CD4-positive, alpha-beta T cell treated with Interleukin-2 at 100 ng/mL for 4 hours (primary cell): ENCODE measurements at regions not wholly inside any gene's neighbourhood (a gene's known extent, or its start where the extent isn't known, plus 50 kb on each side); places are given as distances from the start of the nearest gene placed in this dataset.
"Not testable (repeated sequence)": the region's sequence is repeated elsewhere in the genome, so short reads cannot be mapped to it uniquely, and the experiment has no call there.

Experiments used
- DNase-seq: peaks from one replicate; pipeline ENCODE4 v3.0.0-alpha.2; 2020; ENCODE audit warnings: low spot score

DNA sequence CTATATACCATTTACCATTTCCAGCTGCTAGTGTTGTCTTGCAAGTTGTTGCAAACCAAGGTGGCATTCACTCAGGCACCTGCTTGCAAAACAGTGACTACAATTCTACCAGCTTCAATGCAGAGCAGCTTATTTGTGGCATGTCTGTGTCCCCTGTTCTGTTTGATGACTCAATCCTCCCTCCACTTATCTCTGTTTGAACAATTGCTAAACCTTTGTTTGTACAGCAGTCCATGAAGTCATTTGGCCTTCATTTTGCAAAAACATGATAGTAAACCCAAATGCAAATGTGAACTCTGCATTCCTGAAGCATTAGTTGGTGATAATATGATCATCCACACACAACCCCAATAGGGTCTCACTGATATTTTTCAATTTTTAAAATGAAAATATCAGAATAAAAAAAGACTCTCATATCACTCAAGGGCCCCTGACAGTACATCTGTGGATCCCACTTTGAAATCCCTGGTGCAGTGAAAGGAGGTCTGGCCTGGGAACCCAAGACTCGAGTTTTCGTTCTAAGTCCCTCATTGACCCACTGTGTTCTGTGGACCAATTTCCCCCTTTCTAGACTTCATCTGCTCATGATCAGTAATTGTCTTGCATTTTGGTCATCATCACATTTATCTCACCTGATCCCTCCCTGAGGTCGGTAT is 425.4 kb downstream of the RPS24 start:
- no peak for DNase-seq

GRCh38 chr10:78459639-78460037 is 426.0 kb downstream of the RPS24 start:
- DNase-seq: no peak

GRCh38 chr10:78460204-78460603 is 426.5 kb downstream of the RPS24 start:
- DNase-seq: no peak

- no peak for DNase-seq
Observed at GRCh38 chr10:78461333-78461732, 427.7 kb downstream of the RPS24 start.

DNA sequence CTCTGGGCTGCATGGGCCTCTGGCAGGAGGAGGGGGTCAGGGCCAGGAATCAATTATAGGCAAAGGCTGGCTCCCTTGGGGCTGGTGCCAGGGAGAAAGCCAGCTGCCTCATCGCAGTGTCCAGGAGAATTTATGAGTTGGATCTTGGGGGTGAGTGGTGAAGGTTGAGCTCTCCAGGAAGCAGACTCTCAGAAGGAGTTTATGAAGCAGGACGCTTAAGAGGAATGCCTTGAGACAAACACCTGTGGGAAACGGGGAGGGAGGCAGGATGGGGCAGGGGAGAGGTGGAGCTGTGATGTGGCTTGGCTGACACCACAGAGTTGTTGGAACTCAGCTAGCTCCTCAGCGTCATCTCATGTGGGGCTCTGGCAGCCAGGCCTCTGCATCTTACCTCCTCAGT is 428.5 kb downstream of the RPS24 start:
- no peak for DNase-seq

DNA sequence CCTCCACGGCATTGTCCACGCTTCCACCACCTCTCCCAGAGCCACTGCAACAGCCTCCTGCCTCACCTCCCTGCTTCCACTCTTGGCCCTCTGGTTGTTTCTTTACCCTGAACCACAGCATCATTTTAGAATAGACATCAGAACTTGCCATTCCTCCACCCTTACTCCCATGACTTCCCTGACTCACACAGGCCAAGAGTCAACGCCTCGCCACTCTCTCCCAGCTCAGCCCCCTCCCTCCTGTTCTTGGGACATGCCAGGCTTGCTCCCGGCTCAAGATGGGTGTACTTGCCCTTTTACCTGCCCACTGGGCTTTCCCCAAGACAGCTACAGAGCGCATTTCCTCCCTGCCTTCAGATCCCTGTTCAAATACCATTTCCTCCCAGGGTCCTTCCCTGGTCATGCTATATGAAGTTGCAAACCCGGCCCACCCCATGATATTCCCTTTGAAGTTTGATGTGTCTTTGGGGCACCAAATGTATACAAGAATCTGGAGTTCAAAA is 429.1 kb downstream of the RPS24 start:
- no peak for DNase-seq

- DNase-seq: no peak
Observed at GRCh38 chr10:78464118-78464855, 430.6 kb downstream of the RPS24 start.

- DNase-seq: no peak
Observed at GRCh38 chr10:78464856-78465267, 431.2 kb downstream of the RPS24 start.

- DNase-seq: no peak
Observed at GRCh38 chr10:78465431-78465830, 431.8 kb downstream of the RPS24 start.

DNA sequence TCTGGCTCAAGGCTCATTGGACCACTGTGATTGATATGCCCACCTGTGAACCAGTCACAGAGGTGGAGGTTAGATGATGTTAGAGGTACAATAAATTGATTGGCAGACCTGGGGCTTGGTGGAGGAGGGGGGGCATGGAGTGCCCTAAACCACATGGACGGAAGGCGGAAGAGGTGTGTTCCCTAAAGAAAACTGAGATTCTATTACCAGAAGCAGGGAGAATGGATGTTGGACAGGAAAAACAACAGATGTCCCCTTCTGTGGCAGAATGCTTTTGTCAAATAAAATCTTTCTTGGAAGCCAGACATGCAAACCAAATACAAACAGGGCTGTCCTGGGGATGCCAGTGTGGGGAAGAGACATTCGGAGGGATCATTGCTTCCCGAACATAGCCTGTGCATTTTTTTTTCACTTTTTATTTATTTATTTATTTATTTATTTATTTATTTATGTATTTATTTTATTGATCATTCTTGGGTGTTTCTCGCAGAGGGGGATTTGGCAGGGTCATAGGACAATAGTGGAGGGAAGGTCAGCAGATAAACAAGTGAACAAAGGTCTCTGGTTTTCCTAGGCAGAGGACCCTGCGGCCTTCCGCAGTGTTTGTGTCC is 433.9 kb downstream of the RPS24 start:
- DNase-seq: no peak

DNA sequence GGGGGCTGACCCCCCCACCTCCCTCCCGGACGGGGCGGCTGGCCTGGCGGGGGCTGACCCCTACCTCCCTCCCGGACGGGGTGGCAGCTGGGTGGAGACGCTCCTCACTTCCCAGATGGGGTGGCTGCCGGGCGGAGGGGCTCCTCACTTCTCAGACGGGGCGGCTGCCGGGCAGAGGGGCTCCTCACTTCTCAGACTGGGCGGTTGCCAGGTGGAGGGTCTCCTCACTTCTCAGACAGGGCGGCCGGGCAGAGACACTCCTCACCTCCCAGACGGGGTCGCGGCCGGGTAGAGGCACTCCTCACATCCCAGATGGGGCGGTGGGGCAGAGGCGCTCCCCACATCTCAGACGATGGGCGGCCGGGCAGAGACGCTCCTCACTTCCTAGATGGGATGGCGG is 435.1 kb downstream of the RPS24 start:
- DNase-seq: not testable (repeated sequence)

DNA sequence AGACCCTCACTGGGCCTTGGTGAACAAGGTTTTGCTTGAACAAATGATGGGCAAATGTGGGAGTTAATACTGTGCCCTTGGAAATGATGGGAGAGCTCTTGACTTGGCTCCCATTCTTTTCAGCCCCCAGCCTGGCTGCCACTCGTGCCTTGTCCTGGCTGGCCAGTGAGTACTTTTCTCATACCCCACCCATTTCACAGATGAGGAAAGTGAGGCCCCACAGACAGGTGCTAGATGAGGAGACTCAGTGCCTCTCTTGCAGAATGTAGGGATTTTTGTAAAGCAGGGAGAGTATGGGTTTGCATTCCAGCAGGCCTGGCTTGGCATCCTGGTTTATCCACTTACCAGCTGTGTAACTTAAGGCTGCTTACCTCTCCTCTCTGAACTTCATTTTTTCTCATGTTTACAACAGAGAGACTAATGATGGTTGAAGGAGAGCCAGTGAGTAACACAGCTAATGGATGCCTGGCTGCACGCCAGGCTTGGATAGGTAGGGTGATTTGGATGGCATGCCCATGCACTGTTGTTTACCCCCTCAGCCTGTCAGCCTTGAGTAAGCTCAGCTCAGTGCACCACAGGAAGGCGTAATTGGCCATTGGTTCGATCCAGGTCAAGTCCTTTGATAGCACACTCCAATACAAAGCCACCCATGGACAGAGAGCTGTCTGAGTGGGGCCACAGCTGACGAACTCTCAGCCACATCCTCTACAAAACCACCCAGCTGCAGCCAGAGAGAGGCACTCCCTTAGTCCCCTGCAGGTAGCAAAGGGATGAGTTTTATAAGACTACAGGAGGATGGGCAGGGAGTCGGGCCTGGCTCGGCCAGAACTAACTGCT is 436.8 kb downstream of the RPS24 start:
- DNase-seq: no peak

- DNase-seq: no peak
Observed at GRCh38 chr10:78471326-78471722, 437.7 kb downstream of the RPS24 start.

GRCh38 chr10:78471723-78472550 is 438.3 kb downstream of the RPS24 start:
- DNase-seq: no peak

GRCh38 chr10:78472551-78472890 is 438.9 kb downstream of the RPS24 start:
- no peak for DNase-seq

- DNase-seq: no peak
Observed at GRCh38 chr10:78473006-78473405, 439.3 kb downstream of the RPS24 start.

DNA sequence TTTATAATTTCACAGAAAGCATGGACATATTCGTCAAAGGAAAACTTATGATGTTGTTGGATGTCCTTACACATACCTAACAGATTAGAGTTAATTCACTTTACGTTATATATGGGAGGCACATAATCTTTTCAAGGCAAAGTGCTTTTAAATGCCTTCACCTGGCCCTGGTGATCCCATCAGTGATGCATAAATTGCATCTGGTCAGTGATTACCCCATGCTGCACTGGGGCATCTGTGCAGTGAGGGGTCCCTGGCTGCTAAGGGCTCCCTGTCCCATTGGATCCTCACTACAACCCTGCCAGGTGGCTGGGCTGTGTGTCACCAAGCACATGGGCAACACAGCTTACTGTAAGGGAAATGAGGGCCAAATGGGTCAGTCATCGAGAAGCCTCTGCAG is 441.1 kb downstream of the RPS24 start:
- DNase-seq: no peak

GRCh38 chr10:78475437-78475836 is 441.8 kb downstream of the RPS24 start:
- no peak for DNase-seq

GRCh38 chr10:78476156-78476555 is 442.5 kb downstream of the RPS24 start:
- no peak for DNase-seq

DNA sequence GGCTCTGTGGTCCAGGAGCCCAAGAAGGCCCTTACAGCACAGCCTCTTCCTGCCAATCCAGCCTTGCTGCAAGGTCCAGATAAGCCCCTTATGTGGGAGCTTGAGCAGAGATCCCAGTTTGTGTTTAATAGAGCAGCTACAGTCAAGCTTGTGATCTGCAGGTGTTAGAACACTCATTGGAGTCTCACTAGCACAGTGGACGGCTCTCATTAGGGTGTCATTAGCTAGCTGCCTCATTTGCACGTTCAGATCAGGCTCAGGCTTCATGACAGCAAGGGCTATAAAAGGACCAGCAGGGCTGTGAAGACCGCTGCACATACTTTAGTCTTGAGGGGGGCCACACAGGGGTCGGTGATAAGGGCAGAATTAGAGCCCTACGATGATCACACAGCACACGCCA is 443.2 kb downstream of the RPS24 start:
- no peak for DNase-seq

DNA sequence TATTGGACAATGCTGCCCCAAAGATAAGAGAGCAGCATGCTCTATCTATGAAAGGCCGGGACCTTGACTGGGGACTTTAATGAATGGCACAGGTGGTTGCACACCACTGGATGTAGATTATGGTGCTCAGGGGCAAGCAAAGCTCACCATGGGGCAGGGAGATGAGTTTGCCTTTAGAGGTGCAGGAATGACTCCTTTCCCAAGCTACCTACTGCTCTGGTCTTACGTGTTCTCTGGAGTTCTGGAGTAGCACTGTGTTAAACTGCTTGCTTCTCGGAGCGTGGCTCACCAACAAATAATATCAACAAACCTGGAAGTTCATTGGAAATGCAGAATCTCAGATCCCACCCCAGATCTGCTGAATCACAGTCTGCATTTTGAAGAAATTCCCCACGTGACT is 445.3 kb downstream of the RPS24 start:
- DNase-seq: no peak

DNA sequence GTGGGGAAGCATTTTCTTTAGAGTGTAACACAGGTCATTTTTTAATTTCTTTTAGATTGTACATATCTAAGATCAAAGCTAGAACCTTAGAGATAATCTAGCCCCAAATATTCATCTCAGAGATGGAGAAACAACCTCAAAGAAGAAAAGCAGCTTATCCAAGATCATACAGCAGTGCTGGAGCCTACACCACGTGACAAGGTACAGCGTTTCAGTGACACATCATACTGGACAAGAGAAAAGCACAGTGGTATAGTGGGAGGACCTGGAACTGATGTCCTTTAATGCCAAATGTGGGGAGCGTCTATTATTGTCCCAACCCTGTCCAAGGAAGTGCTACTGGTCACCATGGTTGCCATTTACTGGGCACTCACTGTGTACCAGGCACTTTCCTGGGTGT is 445.8 kb downstream of the RPS24 start:
- no peak for DNase-seq
